IMR-90 (cell line): ENCODE measurements at regions not wholly inside any gene's neighbourhood (a gene's known extent, or its start where the extent isn't known, plus 50 kb on each side); places are given as distances from the start of the nearest gene placed in this dataset.

Experiments used
- ATAC-seq: fragments of 200-7000 bp; cut with Tn5 transposase; 2 replicates; pipeline ENCODE4 v1.9.1; 2020; ENCODE audit warnings: low read depth, mild to moderate bottlenecking, moderate library complexity
- BruUV-seq: library from RNA; stranded (reverse); fragments of 400-500 nt; replicated peaks from 2 replicates; lab custom pipeline; 2021; lab: Mats Ljungman, UMichigan
- CTCF ChIA-PET: fragments of 300-600 bp; formaldehyde crosslinking; extraction: SDS; loops from one replicate; lab custom pipeline; 2021; ENCODE audit warnings: antibody characterized with exemption; lab: Yijun Ruan, JAX
- POLR2A ChIA-PET: fragments of 300-600 bp; sonication (Branson Sonifier 250); formaldehyde crosslinking; loops from one replicate; lab custom pipeline; 2022; ENCODE audit warnings: antibody characterized with exemption; ENCODE audit not compliant: unreplicated experiment; lab: Charles Lee
- DNase-seq: peaks from one replicate; pipeline ENCODE4 v3.0.0; 2013
- H2AFZ ChIP-seq: replicated peaks from 2 replicates; pipeline ENCODE3; 2013; ENCODE audit warnings: low read length, mild to moderate bottlenecking; ENCODE audit not compliant: poor library complexity
- H2AK5ac ChIP-seq: 2 replicates; pipeline ENCODE4 v1.6.1; 2013; ENCODE audit warnings: low read depth, low read length, inconsistent platforms
- H2AK9ac ChIP-seq: replicated peaks from 2 replicates; pipeline ENCODE3; 2013; ENCODE audit warnings: mild to moderate bottlenecking, low read depth, low read length, moderate library complexity; ENCODE audit not compliant: poor library complexity
- H2BK120ac ChIP-seq: 2 replicates; pipeline ENCODE4 v1.6.1; 2013; ENCODE audit warnings: low read depth, low read length, inconsistent platforms
- H2BK15ac ChIP-seq: 3 replicates; pipeline ENCODE4 v1.6.1; 2013; ENCODE audit warnings: low read depth, low read length, inconsistent platforms
- H2BK20ac ChIP-seq: 2 replicates; pipeline ENCODE4 v1.6.1; 2013; ENCODE audit warnings: low read depth, mild to moderate bottlenecking, inconsistent platforms, low read length, moderate library complexity
- H2BK5ac ChIP-seq: 2 replicates; pipeline ENCODE4 v1.6.1; 2013; ENCODE audit warnings: mild to moderate bottlenecking, low read depth, low read length, inconsistent platforms; ENCODE audit not compliant: poor library complexity, severe bottlenecking
- H3K14ac ChIP-seq: replicated peaks from 2 replicates; pipeline ENCODE4 v1.6.1; 2013; ENCODE audit warnings: low read depth, low read length, inconsistent platforms
- H3K18ac ChIP-seq: 2 replicates; pipeline ENCODE4 v1.6.1; 2013; ENCODE audit warnings: low read depth, low read length, control low read depth
- H3K23ac ChIP-seq: 2 replicates; pipeline ENCODE4 v1.6.1; 2013; ENCODE audit warnings: low read depth, low read length, inconsistent platforms
- H3K27ac ChIP-seq: 2 replicates; pipeline ENCODE4 v1.5.1; 2013; ENCODE audit warnings: mild to moderate bottlenecking, control low read depth, low read length; ENCODE audit not compliant: insufficient read depth
- H3K27me3 ChIP-seq: 2 replicates; pipeline ENCODE4 v1.6.1; 2013; ENCODE audit warnings: low read length; ENCODE audit not compliant: control insufficient read depth, insufficient read depth
- H3K36me3 ChIP-seq: 2 replicates; pipeline ENCODE4 v1.6.1; 2013; ENCODE audit warnings: low read length, mixed read lengths; ENCODE audit not compliant: control insufficient read depth, insufficient read depth
- H3K4ac ChIP-seq: 2 replicates; pipeline ENCODE4 v1.6.1; 2013; ENCODE audit warnings: low read depth, low read length, inconsistent platforms
- H3K4me1 ChIP-seq: 2 replicates; pipeline ENCODE4 v1.6.1; 2013; ENCODE audit warnings: low read length, mixed read lengths; ENCODE audit not compliant: control insufficient read depth, insufficient read depth
- H3K4me2 ChIP-seq: 2 replicates; pipeline ENCODE4 v1.6.1; 2013; ENCODE audit warnings: low read depth, mild to moderate bottlenecking, control low read depth, low read length, moderate library complexity
- H3K4me3 ChIP-seq: 2 replicates; pipeline ENCODE4 v1.5.1; 2013; ENCODE audit warnings: low read depth, mild to moderate bottlenecking, control low read depth, low read length, moderate library complexity; ENCODE audit not compliant: insufficient read depth
- H3K56ac ChIP-seq: 2 replicates; pipeline ENCODE4 v1.6.1; 2013; ENCODE audit warnings: low read length, inconsistent platforms; ENCODE audit not compliant: insufficient read depth; ENCODE audit errors: extremely low read depth
- H3K79me1 ChIP-seq, 2 experiments: 2 replicates each; pipeline ENCODE4 v1.6.1; 2013; ENCODE audit warnings: low read length in 2 of 2, inconsistent platforms in 1 of 2, low read depth in 1 of 2
- H3K9ac ChIP-seq: 2 replicates; pipeline ENCODE4 v1.6.1; 2013; ENCODE audit warnings: low read depth, low read length, control low read depth
- H3K9me1 ChIP-seq: 2 replicates; pipeline ENCODE4 v1.6.1; 2013; ENCODE audit warnings: low read length, inconsistent platforms; ENCODE audit not compliant: insufficient read depth
- H3K9me3 ChIP-seq: 2 replicates; pipeline ENCODE4 v1.6.1; 2013; ENCODE audit warnings: low read length; ENCODE audit not compliant: control insufficient read depth, insufficient read depth
- H4K20me1 ChIP-seq: 2 replicates; pipeline ENCODE4 v1.6.1; 2013; ENCODE audit warnings: low read length, inconsistent platforms; ENCODE audit not compliant: insufficient read depth
- H4K5ac ChIP-seq: 2 replicates; pipeline ENCODE4 v1.6.1; 2013; ENCODE audit warnings: mild to moderate bottlenecking, low read depth, low read length, control low read depth
- H4K8ac ChIP-seq, 2 experiments: 2 replicates each; pipeline ENCODE4 v1.6.1; 2013; ENCODE audit warnings: low read depth in 2 of 2, low read length in 2 of 2, control low read depth in 1 of 2, inconsistent platforms in 1 of 2
- H4K91ac ChIP-seq: 2 replicates; pipeline ENCODE4 v1.6.1; 2013; ENCODE audit warnings: low read depth, low read length, inconsistent platforms; ENCODE audit not compliant: insufficient read depth
- CEBPB ChIP-seq: IDR thresholded peaks from 2 replicates; pipeline ENCODE4 v1.6.1; 2012; ENCODE audit warnings: low read depth, low read length, improper control_type of control experiment
- CHD1 ChIP-seq: IDR thresholded peaks from 2 replicates; pipeline ENCODE4 v1.6.1; 2012; ENCODE audit warnings: low read depth, low read length, improper control_type of control experiment
- MAFK ChIP-seq: IDR thresholded peaks from 2 replicates; pipeline ENCODE4 v1.6.1; 2012; ENCODE audit warnings: low read depth, low read length, improper control_type of control experiment
- MAZ ChIP-seq: IDR thresholded peaks from 2 replicates; pipeline ENCODE4 v1.6.1; 2012; ENCODE audit warnings: low read depth, mild to moderate bottlenecking, low read length, improper control_type of control experiment, moderate library complexity, borderline replicate concordance
- NFE2L2 ChIP-seq: fragments of 150-350 bp; IDR thresholded peaks from 2 replicates; pipeline ENCODE4 v1.6.1; 2016; ENCODE audit warnings: low read depth, mild to moderate bottlenecking, low read length
- RAD21 ChIP-seq: IDR thresholded peaks from 2 replicates; pipeline ENCODE4 v1.6.1; 2012; ENCODE audit warnings: low read length, improper control_type of control experiment
- RFX5 ChIP-seq: IDR thresholded peaks from 2 replicates; pipeline ENCODE4 v1.8.0; 2012; ENCODE audit warnings: low read depth, mild to moderate bottlenecking, low read length, moderate library complexity
- USF2 ChIP-seq: fragments of 150-350 bp; IDR thresholded peaks from 2 replicates; pipeline ENCODE4 v1.6.1; 2017; ENCODE audit warnings: mild to moderate bottlenecking, antibody characterized with exemption, low read length, low read depth
- WGBS, 2 experiments: methylation state at CpG; one replicate each; pipeline versions ENCODE4 v1.1.5 to v1.1.7; 2013; ENCODE audit warnings: missing lambda C conversion rate in 2 of 2; ENCODE audit not compliant: insufficient read length in 1 of 2; ENCODE audit errors: extremely low coverage in 2 of 2; 5-methylcytosine and 5-hydroxymethylcytosine counted together
- dilution Hi-C: fragments of 300-500 bp; cut with HindIII; formaldehyde crosslinking; loops from one replicate; pipeline ENCODE4 v1.14.3; 2018; ENCODE audit warnings: low sequenced_read_pairs; ENCODE audit not compliant: unreplicated experiment
- in situ Hi-C: fragments of 300-500 bp; cut with MboI; formaldehyde crosslinking; loops from 3 replicates; pipeline ENCODE4 v1.14.3; 2019; ENCODE audit warnings: low sequenced_read_pairs, inconsistent platforms, mixed read lengths
- intact Hi-C: fragments of 100-400 bp; cut with micrococcal nuclease; formaldehyde crosslinking; loops from 2 replicates; pipeline ENCODE4 v1.10.0; 2022

GRCh38 chr4:60934566-60935295 is 265.4 kb upstream of the ADGRL3 start:
- DNase-seq (no peak), ATAC-seq (no peak)
- Histone ChIP-seq H4K5ac (no peak overlapping the region), H3K9me3 (no peaks in the 10 kb centered on the region), H2BK20ac (no peak overlapping the region), H3K18ac (no peak overlapping the region), H4K91ac (no peak overlapping the region), H3K9me1 (no peaks in the 10 kb centered on the region), H3K27me3 (no peaks in the 10 kb centered on the region), H3K4me1 (no peaks in the 10 kb centered on the region), H2BK5ac (no peak overlapping the region), H2AK5ac (no peak overlapping the region), H3K4me3 (no peak overlapping the region), H3K27ac (no peak overlapping the region), H3K23ac (no peak overlapping the region), H3K56ac (no peak overlapping the region), H3K14ac (no peak overlapping the region), H3K4ac (no peak overlapping the region), H3K79me1 (no peaks in the 10 kb centered on the region), H3K36me3 (no peaks in the 10 kb centered on the region), H3K4me2 (no peak overlapping the region), H2AK9ac (no peak overlapping the region), H3K9ac (no peak overlapping the region), H2AFZ (no peak overlapping the region), H2BK15ac (no peak overlapping the region), H4K8ac (no peak overlapping the region), H2BK120ac (no peak overlapping the region), H4K20me1 (no peaks in the 10 kb centered on the region)
- TF ChIP-seq CEBPB (no peak), RFX5 (no peak), MAFK (no peak), NFE2L2 (no peak), RAD21 (no peak), MAZ (no peak), USF2 (no peak), CHD1 (no peak)
- intact Hi-C loops (no loop called here), in situ Hi-C loops (no loop called here), dilution Hi-C loops (no loop called here)
- no CpG with 5 or more reads among the region's 4 CpGs for WGBS, 2 experiments
- POLR2A ChIA-PET, result no interaction called here
- CTCF ChIA-PET, result interaction anchor here (0.6 kb wide), 2 partner anchors 459 to 1097 kb away, joined by 3 to 4 read pairs; no protein-coding TSS in a partner anchor
- no TSS peak for BruUV-seq
